ENCODE measurements at regions not wholly inside any gene's neighbourhood (a gene's known extent, or its start where the extent isn't known, plus 50 kb on each side); places are given as distances from the start of the nearest gene placed in this dataset.

DNA sequence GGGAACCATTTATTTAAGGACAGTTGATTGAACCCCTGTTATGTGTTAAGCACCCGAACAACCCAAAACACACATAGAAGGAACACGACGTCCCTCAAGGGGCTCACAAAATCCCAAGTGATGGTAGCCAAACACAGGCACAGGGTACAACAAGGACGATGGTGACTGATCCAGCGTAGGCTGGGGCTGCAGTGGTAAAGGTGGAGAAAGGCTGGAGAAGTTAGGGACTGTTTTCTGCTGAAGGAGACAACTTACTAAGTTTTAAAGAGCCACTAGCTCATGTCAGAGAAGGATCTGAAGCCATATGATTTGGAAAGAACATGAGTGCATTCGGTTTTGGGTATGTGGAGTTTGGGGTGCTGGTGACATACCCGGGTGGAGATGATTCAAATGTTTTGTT, 229.6 kb upstream of the TNRC6C start:
- no peak for DNase-seq (ENCODE audit: low spot score)
- ChIA-PET CTCF (no interaction called here), POLR2A (ENCODE audit: low non-redundant PET) (no interaction called here)
- H3K27ac ChIP-seq: no peak overlapping the region
- TF ChIP-seq, protein P1, sequence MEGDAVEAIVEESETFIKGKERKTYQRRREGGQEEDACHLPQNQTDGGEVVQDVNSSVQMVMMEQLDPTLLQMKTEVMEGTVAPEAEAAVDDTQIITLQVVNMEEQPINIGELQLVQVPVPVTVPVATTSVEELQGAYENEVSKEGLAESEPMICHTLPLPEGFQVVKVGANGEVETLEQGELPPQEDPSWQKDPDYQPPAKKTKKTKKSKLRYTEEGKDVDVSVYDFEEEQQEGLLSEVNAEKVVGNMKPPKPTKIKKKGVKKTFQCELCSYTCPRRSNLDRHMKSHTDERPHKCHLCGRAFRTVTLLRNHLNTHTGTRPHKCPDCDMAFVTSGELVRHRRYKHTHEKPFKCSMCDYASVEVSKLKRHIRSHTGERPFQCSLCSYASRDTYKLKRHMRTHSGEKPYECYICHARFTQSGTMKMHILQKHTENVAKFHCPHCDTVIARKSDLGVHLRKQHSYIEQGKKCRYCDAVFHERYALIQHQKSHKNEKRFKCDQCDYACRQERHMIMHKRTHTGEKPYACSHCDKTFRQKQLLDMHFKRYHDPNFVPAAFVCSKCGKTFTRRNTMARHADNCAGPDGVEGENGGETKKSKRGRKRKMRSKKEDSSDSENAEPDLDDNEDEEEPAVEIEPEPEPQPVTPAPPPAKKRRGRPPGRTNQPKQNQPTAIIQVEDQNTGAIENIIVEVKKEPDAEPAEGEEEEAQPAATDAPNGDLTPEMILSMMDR (conservative IDR thresholded peaks at IDR 0.05; ENCODE audit: low read depth): no peak

GRCh38 chr17:77729587-77729986, 228.9 kb upstream of the TNRC6C start:
- CTCF ChIA-PET: interaction anchor here (0.6 kb wide), 1 partner anchor 1064 kb away, joined by 6 read pairs; no protein-coding TSS in a partner anchor
- H3K27ac ChIP-seq: no peak overlapping the region
- POLR2A ChIA-PET (ENCODE audit: low non-redundant PET): no interaction called here
- TF ChIP-seq, protein P1 (conservative IDR thresholded peaks at IDR 0.05; ENCODE audit: low read depth): no peak
- no peak for DNase-seq (ENCODE audit: low spot score)

GRCh38 chr17:77730376-77730775, 228.1 kb upstream of the TNRC6C start:
- ChIA-PET POLR2A (ENCODE audit: low non-redundant PET) (no interaction called here), CTCF (no interaction called here)
- TF ChIP-seq, protein P1 (conservative IDR thresholded peaks at IDR 0.05; ENCODE audit: low read depth): no peak
- DNase-seq (ENCODE audit: low spot score): no peak
- no peak overlapping the region for H3K27ac ChIP-seq

- DNase-seq (ENCODE audit: low spot score): no peak
- TF ChIP-seq, protein P1 (conservative IDR thresholded peaks at IDR 0.05; ENCODE audit: low read depth): no peak
- ChIA-PET POLR2A (ENCODE audit: low non-redundant PET) (no interaction called here), CTCF (no interaction called here)
- H3K27ac ChIP-seq: peak overlapping the region; percentile 79
Measured at GRCh38 chr17:77733576-77734296, 224.8 kb upstream of the TNRC6C start.

DNA sequence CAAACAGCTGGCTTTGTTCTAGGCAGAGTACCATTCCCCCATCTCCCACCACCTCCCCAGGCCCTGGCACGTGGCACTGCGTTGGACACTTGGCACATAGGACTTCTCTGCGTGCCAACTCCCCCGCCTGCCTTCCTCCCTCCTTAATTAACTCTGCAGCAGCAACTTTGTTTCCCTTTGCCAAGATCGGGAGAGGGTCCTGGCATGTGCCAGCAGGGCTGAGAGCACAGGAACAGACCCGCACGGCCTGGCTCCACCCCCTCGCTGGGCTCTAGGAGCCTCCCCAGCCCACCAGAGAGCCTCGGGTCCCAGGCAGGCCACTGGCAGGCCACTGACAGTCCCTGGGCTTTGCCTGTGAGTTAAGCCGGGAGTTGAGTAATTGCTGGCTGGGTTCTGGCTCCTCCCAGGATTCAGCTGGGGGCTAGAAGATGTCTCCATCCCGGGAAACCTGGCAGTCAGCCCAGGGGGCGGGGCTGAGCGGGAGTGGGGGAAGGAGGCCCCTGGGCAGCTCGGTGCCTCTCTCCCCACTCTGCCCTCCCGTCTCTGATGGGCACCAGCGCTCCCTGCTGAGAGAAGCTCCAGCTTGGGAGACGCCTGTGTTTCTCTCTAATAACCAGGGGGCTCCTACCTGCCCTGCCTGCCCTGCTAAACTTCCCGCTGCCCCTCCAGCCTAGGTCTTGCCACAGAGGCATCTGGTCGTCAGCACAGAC, 224.0 kb upstream of the TNRC6C start:
- TF ChIP-seq, protein P1 (conservative IDR thresholded peaks at IDR 0.05; ENCODE audit: low read depth): no peak
- peak; percentile 62 for DNase-seq (ENCODE audit: low spot score)
- POLR2A ChIA-PET (ENCODE audit: low non-redundant PET): no interaction called here
- H3K27ac ChIP-seq: peak overlapping the region; percentile 79
- CTCF ChIA-PET: interaction anchor here (0.6 to 0.7 kb wide), 2 partner anchors 173 to 1183 kb away, joined by 3 read pairs; no protein-coding TSS in a partner anchor

DNA sequence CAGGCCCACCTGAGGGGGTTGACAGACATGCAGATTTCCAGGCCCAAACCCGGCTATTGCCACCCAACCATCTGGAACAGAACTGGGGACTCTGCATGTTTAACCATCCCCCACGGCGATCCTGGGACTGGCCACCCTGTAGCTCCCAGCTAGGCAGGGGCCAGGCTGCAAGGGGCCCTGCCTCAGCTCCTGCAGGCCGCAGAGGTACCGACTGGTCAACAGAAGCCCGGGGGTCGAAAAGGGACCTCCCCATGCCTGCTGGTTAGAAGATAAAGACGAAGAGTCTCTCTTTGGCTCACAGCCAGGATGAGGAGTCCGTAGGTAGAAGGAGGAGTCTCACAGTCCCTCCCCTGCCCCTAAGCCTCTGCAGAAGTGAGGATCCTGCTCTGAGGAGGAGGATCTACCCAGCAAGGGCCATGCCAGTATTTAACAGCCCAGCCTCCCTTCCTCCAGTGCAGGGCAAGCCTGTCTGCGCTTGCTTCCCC, 223.4 kb upstream of the TNRC6C start:
- peak; percentile 22 for DNase-seq (ENCODE audit: low spot score)
- CTCF ChIA-PET: no interaction called here
- TF ChIP-seq, protein P1 (conservative IDR thresholded peaks at IDR 0.05; ENCODE audit: low read depth): no peak
- H3K27ac ChIP-seq: peak overlapping the region; percentile 79
- POLR2A ChIA-PET (ENCODE audit: low non-redundant PET): no interaction called here
